ENCODE measurements at regions not wholly inside any gene's neighbourhood (a gene's known extent, or its start where the extent isn't known, plus 50 kb on each side); places are given as distances from the start of the nearest gene placed in this dataset.

DNA sequence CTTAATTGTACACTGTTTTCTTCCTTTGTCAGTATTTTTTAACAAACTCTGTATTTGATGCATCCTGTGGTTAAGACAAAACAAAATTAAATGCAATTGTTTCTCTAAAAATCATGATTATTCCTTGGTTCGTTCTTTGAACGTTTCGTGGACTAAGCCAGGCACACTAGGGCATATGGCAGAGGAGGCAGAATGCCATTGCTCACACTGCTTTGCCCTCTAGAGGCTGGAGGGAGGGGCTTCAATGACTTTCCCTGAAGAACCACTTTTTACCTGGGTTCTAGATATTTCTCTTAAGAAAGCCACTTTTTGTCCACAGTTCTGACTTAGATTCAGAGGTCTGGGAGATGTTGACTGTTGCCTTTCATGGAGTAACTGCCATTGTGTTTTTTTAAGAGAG lies 236.2 kb upstream of the ADAMTSL1 start:
- Histone ChIP-seq H4K20me1 (replicated peaks; ENCODE audit: control insufficient read depth, extremely low read depth, insufficient read depth, low read length) (no peaks in the 10 kb centered on the region), H3K9ac (replicated peaks; ENCODE audit: extremely low read depth, insufficient read depth, low read length) (peak overlapping the region; percentile 67), H3K36me3 (ENCODE audit: control insufficient read depth in 2 of 2, extremely low read depth in 1 of 2, insufficient read depth in 2 of 2, low read length in 2 of 2) (no peaks in the 10 kb centered on the region), H2AFZ (ENCODE audit: low read depth, low read length) (peak overlapping the region; percentile 52), H3K9me1 (replicated peaks; ENCODE audit: control insufficient read depth, extremely low read depth, insufficient read depth, low read length) (no peaks in the 10 kb centered on the region), H3K4me2 (ENCODE audit: insufficient read depth, low read length) (peak overlapping the region; percentile 47), H3K27me3 (ENCODE audit: control insufficient read depth in 2 of 2, insufficient read depth in 2 of 2, low read length in 2 of 2) (no peaks in the 10 kb centered on the region), H3K79me2 (ENCODE audit: control insufficient read depth, insufficient read depth, low read length) (no peaks in the 10 kb centered on the region), H3K27ac (ENCODE audit: insufficient read depth, low read depth, low read length) (peak overlapping the region; percentile 93), H3K4me1 (ENCODE audit: control insufficient read depth, extremely low read depth, insufficient read depth, low read length) (peaks cover 43% of the 10 kb centered on the region), H3K9me3 (replicated peaks; ENCODE audit: control insufficient read depth, insufficient read depth, low read length) (no peaks in the 10 kb centered on the region), H3K4me3 (replicated peaks in 1 of 3; ENCODE audit: insufficient read depth in 1 of 3, low read depth in 1 of 3, low read length in 3 of 3) (no peak overlapping the region)
- POLR2A ChIA-PET = no interaction called here
- DNase-seq (ENCODE audit: low read depth, low spot score) (no peak), FAIRE-seq (no peak)
- BruUV-seq (replicated peaks) = TSS peak; percentile 89
- dilution Hi-C loops (cut with MboI; ENCODE audit: extremely low pct_ligation_motif_present, low sequenced_read_pairs) = no loop called here
- intact Hi-C loops (cut with micrococcal nuclease) = loop anchor here (1.0 to 2.0 kb wide), 6 partner anchors 96 to 549 kb away; no protein-coding TSS in a partner anchor
- TF ChIP-seq JUN (IDR thresholded peaks at IDR 0.05; ENCODE audit: borderline replicate concordance, insufficient read depth, insufficient read length, low read depth) (no peak), POLR2AphosphoS5 (IDR thresholded peaks at IDR 0.05; ENCODE audit: insufficient read depth, low read depth, low read length) (no peak), POLR2A (IDR thresholded peaks at IDR 0.05; ENCODE audit: low read depth, low read length) (no peak)
- TF ChIP-seq, protein P1, sequence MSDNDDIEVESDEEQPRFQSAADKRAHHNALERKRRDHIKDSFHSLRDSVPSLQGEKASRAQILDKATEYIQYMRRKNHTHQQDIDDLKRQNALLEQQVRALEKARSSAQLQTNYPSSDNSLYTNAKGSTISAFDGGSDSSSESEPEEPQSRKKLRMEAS (IDR thresholded peaks at IDR 0.05; ENCODE audit: insufficient read depth, insufficient read length) = no peak
- CTCF ChIA-PET = interaction anchor here (0.8 to 3.4 kb wide), 12 partner anchors 9 to 811 kb away, joined by 3 to 16 read pairs (median 6); partner anchors contain the start of gene RRAGA

DNA sequence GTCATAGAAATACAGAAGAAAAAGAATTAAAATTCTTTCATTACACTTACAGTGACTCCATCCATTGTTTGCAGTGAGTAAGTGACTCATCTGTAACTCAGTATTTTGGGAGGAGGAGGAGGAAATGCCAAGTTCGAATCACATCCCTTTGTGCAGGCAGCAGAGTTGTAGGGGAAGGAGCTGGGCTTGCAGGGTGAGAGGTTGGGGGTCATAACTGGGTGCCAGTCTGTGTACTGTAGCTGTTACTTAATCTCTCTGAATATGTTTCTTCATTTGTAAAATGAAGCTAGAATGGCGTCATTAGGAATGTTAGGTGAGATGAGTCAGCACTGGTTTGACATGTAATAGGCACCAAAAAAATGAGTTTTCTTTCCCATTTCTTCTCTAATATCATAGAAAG lies 235.7 kb upstream of the ADAMTSL1 start:
- peaks cover 2% of the 10 kb centered on the region for H3K9me3 ChIP-seq (replicated peaks; ENCODE audit: control insufficient read depth, insufficient read depth, low read length)
- no peaks in the 10 kb centered on the region for H3K9me1 ChIP-seq (replicated peaks; ENCODE audit: control insufficient read depth, extremely low read depth, insufficient read depth, low read length)
- H2AFZ ChIP-seq (ENCODE audit: low read depth, low read length) = no peak overlapping the region
- no peaks in the 10 kb centered on the region for H4K20me1 ChIP-seq (replicated peaks; ENCODE audit: control insufficient read depth, extremely low read depth, insufficient read depth, low read length)
- peaks cover 43% of the 10 kb centered on the region for H3K4me1 ChIP-seq (ENCODE audit: control insufficient read depth, extremely low read depth, insufficient read depth, low read length)
- peak overlapping the region in 1 of 3 experiments; percentile 27 for H3K4me3 ChIP-seq (replicated peaks in 1 of 3; ENCODE audit: insufficient read depth in 1 of 3, low read depth in 1 of 3, low read length in 3 of 3)
- TF ChIP-seq FOS (IDR thresholded peaks at IDR 0.05; ENCODE audit: borderline replicate concordance, insufficient read depth, low read length) (peak; percentile 98), GATA2 (IDR thresholded peaks at IDR 0.05; ENCODE audit: insufficient read depth, insufficient read length, low read depth, low read length) (peak; percentile 67), POLR2AphosphoS5 (IDR thresholded peaks at IDR 0.05; ENCODE audit: insufficient read depth, low read depth, low read length) (peak; percentile 82), MYC (IDR thresholded peaks at IDR 0.05; ENCODE audit: low read depth, low read length) (no peak), JUN (IDR thresholded peaks at IDR 0.05; ENCODE audit: borderline replicate concordance, insufficient read depth, insufficient read length, low read depth) (peak; percentile 97), POLR2A (IDR thresholded peaks at IDR 0.05; ENCODE audit: low read depth, low read length) (no peak), EZH2 (IDR thresholded peaks at IDR 0.05; ENCODE audit: borderline replicate concordance, low read depth, low read length, severe bottlenecking) (no peak)
- TF ChIP-seq, protein P2, sequence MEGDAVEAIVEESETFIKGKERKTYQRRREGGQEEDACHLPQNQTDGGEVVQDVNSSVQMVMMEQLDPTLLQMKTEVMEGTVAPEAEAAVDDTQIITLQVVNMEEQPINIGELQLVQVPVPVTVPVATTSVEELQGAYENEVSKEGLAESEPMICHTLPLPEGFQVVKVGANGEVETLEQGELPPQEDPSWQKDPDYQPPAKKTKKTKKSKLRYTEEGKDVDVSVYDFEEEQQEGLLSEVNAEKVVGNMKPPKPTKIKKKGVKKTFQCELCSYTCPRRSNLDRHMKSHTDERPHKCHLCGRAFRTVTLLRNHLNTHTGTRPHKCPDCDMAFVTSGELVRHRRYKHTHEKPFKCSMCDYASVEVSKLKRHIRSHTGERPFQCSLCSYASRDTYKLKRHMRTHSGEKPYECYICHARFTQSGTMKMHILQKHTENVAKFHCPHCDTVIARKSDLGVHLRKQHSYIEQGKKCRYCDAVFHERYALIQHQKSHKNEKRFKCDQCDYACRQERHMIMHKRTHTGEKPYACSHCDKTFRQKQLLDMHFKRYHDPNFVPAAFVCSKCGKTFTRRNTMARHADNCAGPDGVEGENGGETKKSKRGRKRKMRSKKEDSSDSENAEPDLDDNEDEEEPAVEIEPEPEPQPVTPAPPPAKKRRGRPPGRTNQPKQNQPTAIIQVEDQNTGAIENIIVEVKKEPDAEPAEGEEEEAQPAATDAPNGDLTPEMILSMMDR (IDR thresholded peaks at IDR 0.05; ENCODE audit: extremely low read depth in 1 of 2, insufficient read depth in 1 of 2, low read depth in 1 of 2, low read length in 2 of 2) = no peak
- TF ChIP-seq, protein P1 (IDR thresholded peaks at IDR 0.05; ENCODE audit: insufficient read depth, insufficient read length) = no peak
- H3K36me3 ChIP-seq (ENCODE audit: control insufficient read depth in 2 of 2, extremely low read depth in 1 of 2, insufficient read depth in 2 of 2, low read length in 2 of 2) = no peaks in the 10 kb centered on the region
- BruUV-seq (replicated peaks) = no TSS peak
- H3K27me3 ChIP-seq (ENCODE audit: control insufficient read depth in 2 of 2, insufficient read depth in 2 of 2, low read length in 2 of 2) = no peaks in the 10 kb centered on the region
- dilution Hi-C loops (cut with MboI; ENCODE audit: extremely low pct_ligation_motif_present, low sequenced_read_pairs) = no loop called here
- ChIA-PET POLR2A (interaction anchor here (0.6 kb wide), 1 partner anchor 873 kb away, joined by 4 read pairs; no protein-coding TSS in a partner anchor), CTCF (interaction anchor here (0.8 to 1.5 kb wide), 11 partner anchors 10 to 811 kb away, joined by 3 to 13 read pairs (median 5); partner anchors contain the start of gene RRAGA)
- H3K79me2 ChIP-seq (ENCODE audit: control insufficient read depth, insufficient read depth, low read length) = no peaks in the 10 kb centered on the region
- peak; percentile 88 for FAIRE-seq
- intact Hi-C loops (cut with micrococcal nuclease) = loop anchor here (1.0 to 2.0 kb wide), 6 partner anchors 95 to 549 kb away; no protein-coding TSS in a partner anchor
- DNase-seq (ENCODE audit: low read depth, low spot score) = peak; percentile 97
- H3K9ac ChIP-seq (replicated peaks; ENCODE audit: extremely low read depth, insufficient read depth, low read length) = peak overlapping the region; percentile 67
- H3K27ac ChIP-seq (ENCODE audit: insufficient read depth, low read depth, low read length) = peak overlapping the region; percentile 93
- H3K4me2 ChIP-seq (ENCODE audit: insufficient read depth, low read length) = peak overlapping the region; percentile 82
